ENCODE measurements at regions not wholly inside any gene's neighbourhood (a gene's known extent, or its start where the extent isn't known, plus 50 kb on each side); places are given as distances from the start of the nearest gene placed in this dataset.

- no peak overlapping the region for H3K27ac ChIP-seq
- TF ChIP-seq CTCF (IDR thresholded peaks at IDR 0.05) (no peak), ZFX (IDR thresholded peaks at IDR 0.05; ENCODE audit: borderline replicate concordance) (no peak)
Measured at GRCh38 chr18:30917651-30918050, 124.9 kb downstream of the DSC3 start.

GRCh38 chr18:30915336-30915988 is 127.1 kb downstream of the DSC3 start:
- H3K27ac ChIP-seq, result peak overlapping the region; percentile 42
- TF ChIP-seq ZFX (IDR thresholded peaks at IDR 0.05; ENCODE audit: borderline replicate concordance), result no peak
- no peak for TF ChIP-seq CTCF (IDR thresholded peaks at IDR 0.05)

- TF ChIP-seq ZFX (IDR thresholded peaks at IDR 0.05; ENCODE audit: borderline replicate concordance), result no peak
- no peak for TF ChIP-seq CTCF (IDR thresholded peaks at IDR 0.05)
- H3K27ac ChIP-seq, result no peak overlapping the region
Measured at GRCh38 chr18:30908381-30908780, 134.2 kb downstream of the DSC3 start.

GRCh38 chr18:30903566-30903965 is 139.0 kb downstream of the DSC3 start:
- no peak overlapping the region for H3K27ac ChIP-seq

GRCh38 chr18:30889519-30890301 is 152.8 kb downstream of the DSC3 start:
- TF ChIP-seq ZFX (IDR thresholded peaks at IDR 0.05; ENCODE audit: borderline replicate concordance), result no peak
- TF ChIP-seq CTCF (IDR thresholded peaks at IDR 0.05), result peak; percentile 67
- no peak overlapping the region for H3K27ac ChIP-seq

More at GRCh38 chr18:30903566-30903965, 139.0 kb downstream of the DSC3 start:
- TF ChIP-seq ZFX (IDR thresholded peaks at IDR 0.05; ENCODE audit: borderline replicate concordance) (no peak), CTCF (IDR thresholded peaks at IDR 0.05) (no peak)

- TF ChIP-seq ZFX (IDR thresholded peaks at IDR 0.05; ENCODE audit: borderline replicate concordance) (no peak), CTCF (IDR thresholded peaks at IDR 0.05) (no peak)
- H3K27ac ChIP-seq, result no peak overlapping the region
Measured at GRCh38 chr18:30888344-30888743, 154.2 kb downstream of the DSC3 start.

- TF ChIP-seq ZFX (IDR thresholded peaks at IDR 0.05; ENCODE audit: borderline replicate concordance) (no peak), CTCF (IDR thresholded peaks at IDR 0.05) (no peak)
- no peak overlapping the region for H3K27ac ChIP-seq
Measured at GRCh38 chr18:30886998-30887397, 155.5 kb downstream of the DSC3 start.
